HCT116 (cell line): ENCODE measurements at regions not wholly inside any gene's neighbourhood (a gene's known extent, or its start where the extent isn't known, plus 50 kb on each side); places are given as distances from the start of the nearest gene placed in this dataset.

ENCODE experiments used
- ATAC-seq: fragments of 200-7000 bp; cut with Tn5 transposase; 2 replicates; pipeline ENCODE4 v1.9.1; 2020; ENCODE audit warnings: mild to moderate bottlenecking, moderate library complexity
- BruUV-seq: library from RNA; stranded (reverse); fragments of 400-500 nt; replicated peaks from 2 replicates; lab custom pipeline; 2021; lab: Mats Ljungman, UMichigan
- CTCF ChIA-PET: fragments of 300-600 bp; sonication (Branson Sonifier 250); formaldehyde crosslinking; loops from one replicate; lab custom pipeline; 2021; ENCODE audit warnings: antibody characterized with exemption; lab: Charles Lee
- POLR2A ChIA-PET: fragments of 300-600, 350-600 bp; sonication (Branson Sonifier 250); formaldehyde crosslinking; loops from one replicate; lab custom pipeline; 2021; ENCODE audit warnings: antibody characterized with exemption; lab: Charles Lee
- RAD21 ChIA-PET, 2 experiments: fragments of 300-600 bp; sonication (Branson Sonifier 250); formaldehyde crosslinking; loops; one replicate each; lab custom pipeline; 2023; ENCODE audit warnings: low total read pairs in 2 of 2; ENCODE audit not compliant: uncharacterized antibody in 2 of 2, unreplicated experiment in 2 of 2, low non-redundant PET in 1 of 2; lab: Charles Lee
- DNase-seq: peaks from one replicate; pipeline ENCODE4 v3.0.0-alpha.2; 2010; ENCODE audit warnings: low read depth, low spot score
- H2AFZ ChIP-seq: fragments of 200-600 bp; shearing (Covaris generic), sonication (generic); 2 replicates; pipeline ENCODE4 v1.6.1; 2017; ENCODE audit warnings: low read depth, mixed run types, mixed read lengths, antibody characterized with exemption, low read length; ENCODE audit not compliant: poor library complexity, severe bottlenecking
- H3K27ac ChIP-seq: 2 replicates; pipeline ENCODE4 v1.5.1; 2012; ENCODE audit warnings: low read depth, low read length
- H3K27me3 ChIP-seq: fragments of 200-600 bp; sonication (generic); 2 replicates; pipeline ENCODE4 v1.6.1; 2016; ENCODE audit warnings: mixed run types, low read length, mixed read lengths; ENCODE audit not compliant: insufficient read depth
- H3K36me3 ChIP-seq, 2 experiments: fragments of 200-500 bp in 1 of 2; fragments of 200-600 bp in 1 of 2; sonication (Bioruptor generic) in 1 of 2; sonication (generic) in 1 of 2; 2 replicates each; pipeline versions ENCODE4 v1.5.1 to v1.6.1; 2014 to 2016; ENCODE audit warnings: low read length in 2 of 2, inconsistent platforms in 1 of 2, mixed read lengths in 1 of 2, mixed run types in 1 of 2; ENCODE audit not compliant: insufficient read depth in 2 of 2, control insufficient read depth in 1 of 2
- H3K4me1 ChIP-seq, 2 experiments: fragments of 200-600 bp in 1 of 2; sonication (generic) in 1 of 2; 2 replicates each; pipeline versions ENCODE4 v1.5.1 to v1.6.1; 2012 to 2017; ENCODE audit warnings: low read length in 2 of 2, inconsistent platforms in 1 of 2, mild to moderate bottlenecking in 1 of 2, mixed read lengths in 1 of 2, mixed run types in 1 of 2, moderate library complexity in 1 of 2; ENCODE audit not compliant: insufficient read depth in 2 of 2, control insufficient read depth in 1 of 2
- H3K4me2 ChIP-seq: fragments of 200-600 bp; sonication (generic); 2 replicates; pipeline ENCODE4 v1.6.1; 2017; ENCODE audit warnings: mixed run types, low read length, mixed read lengths
- H3K4me3 ChIP-seq, 2 experiments: fragments of 200-600 bp in 1 of 2; sonication (generic) in 1 of 2; replicated peaks in 1 of 2; 2 replicates each; pipeline ENCODE4 v1.5.1; 2011 to 2016; ENCODE audit warnings: low read length in 2 of 2, control low read depth in 1 of 2, low read depth in 1 of 2, mild to moderate bottlenecking in 1 of 2, mixed read lengths in 1 of 2, mixed run types in 1 of 2
- H3K79me2 ChIP-seq: fragments of 200-600 bp; sonication (generic); 2 replicates; pipeline ENCODE4 v1.6.1; 2017; ENCODE audit warnings: mild to moderate bottlenecking, mixed run types, low read length, moderate library complexity, mixed read lengths; ENCODE audit not compliant: insufficient read depth
- H3K9ac ChIP-seq: fragments of 200-600 bp; sonication (generic); 2 replicates; pipeline ENCODE4 v1.6.1; 2016; ENCODE audit warnings: low read length, mixed read lengths
- H3K9me2 ChIP-seq: fragments of 200-600 bp; sonication (generic), shearing (Covaris generic); 2 replicates; pipeline ENCODE4 v1.6.1; 2017; ENCODE audit warnings: mixed run types, mild to moderate bottlenecking, moderate library complexity; ENCODE audit not compliant: insufficient read depth
- H3K9me3 ChIP-seq, 2 experiments: fragments of 200-500 bp in 1 of 2; fragments of 200-600 bp in 1 of 2; sonication (Bioruptor generic) in 1 of 2; sonication (generic) in 1 of 2; 2 replicates each; pipeline ENCODE4 v1.6.1; 2014 to 2017; ENCODE audit warnings: low read length in 2 of 2, mixed read lengths in 2 of 2, inconsistent platforms in 1 of 2, low read depth in 1 of 2, mild to moderate bottlenecking in 1 of 2, mixed run types in 1 of 2, moderate library complexity in 1 of 2; ENCODE audit not compliant: control insufficient read depth in 1 of 2, insufficient read depth in 1 of 2
- H4K20me1 ChIP-seq: fragments of 200-600 bp; sonication (generic), shearing (Covaris generic); 2 replicates; pipeline ENCODE4 v1.6.1; 2017; ENCODE audit warnings: mixed run types, mild to moderate bottlenecking, moderate library complexity; ENCODE audit not compliant: insufficient read depth
- CBX3 ChIP-seq: IDR thresholded peaks from 2 replicates; pipeline ENCODE4 v1.6.1; 2012; ENCODE audit warnings: low read depth
- CTCF ChIP-seq, 3 experiments: fragments of 200-600 bp in 1 of 3; sonication (generic) in 1 of 3; IDR thresholded peaks in 2 of 3; conservative IDR thresholded peaks in 1 of 3; 2 replicates each; pipeline ENCODE4 v1.5.1; 2012 to 2017; ENCODE audit warnings: low read depth in 2 of 3, low read length in 2 of 3, antibody characterized with exemption in 1 of 3, borderline replicate concordance in 1 of 3, control low read depth in 1 of 3, mild to moderate bottlenecking in 1 of 3, mixed read lengths in 1 of 3, mixed run types in 1 of 3, moderate library complexity in 1 of 3; ENCODE audit not compliant: insufficient read depth in 1 of 3
- ELF1 ChIP-seq: IDR thresholded peaks from 2 replicates; pipeline ENCODE4 v1.6.1; 2012; ENCODE audit warnings: low read depth, borderline replicate concordance
- EZH2 ChIP-seq: fragments of 200-600 bp; sonication (generic); IDR thresholded peaks from 2 replicates; pipeline ENCODE4 v1.6.1; 2017; ENCODE audit warnings: antibody characterized with exemption, mixed run types
- FOSL1 ChIP-seq: IDR thresholded peaks from 2 replicates; pipeline ENCODE4 v1.6.1; 2012; ENCODE audit warnings: low read depth
- JUND ChIP-seq: IDR thresholded peaks from 2 replicates; pipeline ENCODE4 v1.6.1; 2012
- POLR2A ChIP-seq: IDR thresholded peaks from 2 replicates; pipeline ENCODE4 v1.7.0; 2011; ENCODE audit warnings: borderline replicate concordance; ENCODE audit not compliant: insufficient read depth, insufficient read length; ENCODE audit errors: extremely low read depth
- POLR2AphosphoS5 ChIP-seq: IDR thresholded peaks from 2 replicates; pipeline ENCODE4 v1.6.1; 2011; ENCODE audit warnings: mild to moderate bottlenecking, low read depth, low read length, moderate library complexity
- RAD21 ChIP-seq: IDR thresholded peaks from 2 replicates; pipeline ENCODE4 v1.6.1; 2012; ENCODE audit warnings: low read depth, mild to moderate bottlenecking
- SIN3A ChIP-seq: IDR thresholded peaks from 2 replicates; pipeline ENCODE4 v1.6.1; 2012; ENCODE audit warnings: low read depth
- SP1 ChIP-seq: IDR thresholded peaks from 2 replicates; pipeline ENCODE4 v1.6.1; 2012; ENCODE audit warnings: low read depth
- SRF ChIP-seq: IDR thresholded peaks from 2 replicates; pipeline ENCODE4 v1.6.1; 2012; ENCODE audit warnings: low read depth
- TCF7L2 ChIP-seq: IDR thresholded peaks from 2 replicates; pipeline ENCODE4 v1.7.0; 2011; ENCODE audit warnings: borderline replicate concordance, inconsistent platforms; ENCODE audit not compliant: insufficient read depth, insufficient read length; ENCODE audit errors: extremely low read depth
- YY1 ChIP-seq: IDR thresholded peaks from 2 replicates; pipeline ENCODE4 v1.6.1; 2011; ENCODE audit warnings: low read length, low read depth, moderate library complexity, mild to moderate bottlenecking; ENCODE audit not compliant: insufficient replicate concordance; ENCODE audit errors: extremely low read depth
- ZNF274 ChIP-seq: fragments of 200-500 bp; sonication (Bioruptor generic); IDR thresholded peaks from 2 replicates; pipeline ENCODE4 v1.6.1; 2014; ENCODE audit warnings: mild to moderate bottlenecking, low read depth, low read length, inconsistent platforms
- intact Hi-C: fragments of 100-400 bp; cut with micrococcal nuclease; formaldehyde crosslinking; loops from 2 replicates; pipeline ENCODE4 v1.10.0; 2022
- TF ChIP-seq, protein P1 (sequence below): IDR thresholded peaks from 2 replicates; pipeline ENCODE4 v1.6.1; 2012
- TF ChIP-seq, protein P2 (sequence below): IDR thresholded peaks from 2 replicates; pipeline ENCODE4 v1.6.1; 2012

GRCh38 chr18:38116716-38117115 is 551.1 kb upstream of the CELF4 start:
- no peak overlapping the region for H3K4me2 ChIP-seq
- TF ChIP-seq EZH2: no peak
- TF ChIP-seq POLR2A: no peak
- no peak for TF ChIP-seq ZNF274
- TF ChIP-seq JUND: no peak
- TF ChIP-seq, protein P1, sequence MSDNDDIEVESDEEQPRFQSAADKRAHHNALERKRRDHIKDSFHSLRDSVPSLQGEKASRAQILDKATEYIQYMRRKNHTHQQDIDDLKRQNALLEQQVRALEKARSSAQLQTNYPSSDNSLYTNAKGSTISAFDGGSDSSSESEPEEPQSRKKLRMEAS: no peak
- TF ChIP-seq POLR2AphosphoS5: no peak
- no peak for TF ChIP-seq FOSL1
- no peak for TF ChIP-seq SIN3A
- TF ChIP-seq YY1: no peak
- no peak for TF ChIP-seq SP1
- no peak for TF ChIP-seq TCF7L2
- TF ChIP-seq RAD21: no peak
- H4K20me1 ChIP-seq: no peaks in the 10 kb centered on the region
- ATAC-seq: no peak
- intact Hi-C loops: no loop called here
- H3K9me2 ChIP-seq: no peaks in the 10 kb centered on the region
- ChIA-PET POLR2A (no interaction called here), RAD21 (no interaction called here), CTCF (no interaction called here)
- no peak overlapping the region for H3K27ac ChIP-seq
- no peak for DNase-seq
- BruUV-seq: no TSS peak
- H2AFZ ChIP-seq: no peak overlapping the region
- no peak overlapping the region for H3K4me3 ChIP-seq
- no peaks in the 10 kb centered on the region for H3K27me3 ChIP-seq
- H3K9ac ChIP-seq: no peak overlapping the region
- peaks cover 2 to 3% of the 10 kb centered on the region in 2 experiments; a peak in 1 of 4 replicates for H3K9me3 ChIP-seq
- no peaks in the 10 kb centered on the region for H3K4me1 ChIP-seq
- H3K79me2 ChIP-seq: no peaks in the 10 kb centered on the region
- no peaks in the 10 kb centered on the region for H3K36me3 ChIP-seq

DNA sequence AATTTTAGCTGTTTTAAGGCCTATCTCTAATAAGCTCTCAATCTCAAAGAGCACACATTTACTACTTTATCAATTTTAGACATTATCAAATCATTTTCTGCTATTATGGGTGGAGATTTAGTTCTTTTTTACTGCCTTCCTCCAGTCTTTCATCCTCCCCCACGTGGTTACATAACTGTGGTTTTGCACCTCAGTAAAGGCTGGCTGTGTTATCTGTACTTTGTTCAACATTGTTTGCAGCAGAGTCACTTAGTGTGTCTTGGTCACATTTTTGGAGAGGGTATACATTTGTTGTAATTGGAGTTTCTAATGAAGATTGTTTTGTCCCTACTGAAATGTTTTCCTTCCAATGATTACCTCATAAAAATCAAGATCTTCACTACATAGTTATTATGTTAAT is 549.6 kb upstream of the CELF4 start:
- ChIA-PET POLR2A (no interaction called here), RAD21 (no interaction called here), CTCF (no interaction called here)
- ATAC-seq (no peak), DNase-seq (no peak)
- Histone ChIP-seq H3K4me3 (no peak overlapping the region), H4K20me1 (no peaks in the 10 kb centered on the region), H3K9me3 (peaks cover 0 to under 1% of the 10 kb centered on the region in 2 experiments; a peak in 1 of 4 replicates), H3K36me3 (no peaks in the 10 kb centered on the region), H3K4me2 (no peak overlapping the region), H3K9ac (no peak overlapping the region), H3K9me2 (no peaks in the 10 kb centered on the region), H3K79me2 (no peaks in the 10 kb centered on the region), H3K27me3 (no peaks in the 10 kb centered on the region), H3K4me1 (no peaks in the 10 kb centered on the region), H3K27ac (no peak overlapping the region), H2AFZ (no peak overlapping the region)
- intact Hi-C loops: no loop called here
- no TSS peak for BruUV-seq
- TF ChIP-seq ZNF274: no peak
- no peak for TF ChIP-seq FOSL1
- TF ChIP-seq RAD21: no peak
- TF ChIP-seq YY1: no peak
- no peak for TF ChIP-seq ELF1
- no peak for TF ChIP-seq SRF
- no peak for TF ChIP-seq JUND
- no peak for TF ChIP-seq CBX3
- TF ChIP-seq POLR2A: no peak
- TF ChIP-seq, protein P2, sequence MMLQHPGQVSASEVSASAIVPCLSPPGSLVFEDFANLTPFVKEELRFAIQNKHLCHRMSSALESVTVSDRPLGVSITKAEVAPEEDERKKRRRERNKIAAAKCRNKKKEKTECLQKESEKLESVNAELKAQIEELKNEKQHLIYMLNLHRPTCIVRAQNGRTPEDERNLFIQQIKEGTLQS: no peak
- TF ChIP-seq CTCF (IDR thresholded peaks at IDR 0.05 in 2 of 3, conservative IDR thresholded peaks at IDR 0.05 in 1 of 3; ENCODE audit: borderline replicate concordance in 1 of 3, insufficient read depth in 1 of 3, low read depth in 2 of 3, low read length in 2 of 3): no peak
